ENCODE measurements at regions not wholly inside any gene's neighbourhood (a gene's known extent, or its start where the extent isn't known, plus 50 kb on each side); places are given as distances from the start of the nearest gene placed in this dataset.
A peak's percentile ranks its signal among the peaks of the same experiment; 100 is the strongest.

- no peak for DNase-seq
- no peak for TF ChIP-seq CTCF (IDR thresholded peaks at IDR 0.05)
- no peak for TF ChIP-seq POLR2A (IDR thresholded peaks at IDR 0.05)
- Histone ChIP-seq H3K9me3 (replicated peaks in 1 of 3) (no peaks in the 10 kb centered on the region), H3K27ac (peak overlapping the region in 3 of 5 donors; percentile 14 to 33 (median 21)), H3K4me3 (no peak overlapping the region), H3K4me1 (replicated peaks in 1 of 2) (peaks cover 6 to 9% of the 10 kb centered on the region in 2 donors), H3K36me3 (replicated peaks in 1 of 2) (no peaks in the 10 kb centered on the region), H3K27me3 (no peaks in the 10 kb centered on the region)
- WGBS, 4 donors: 91 to 97% (median 92%) methylated on average over 6 of the region's 6 CpGs
- intact Hi-C loops (cut with DNase I): loop anchor here in 1 of 2 donors (5.0 to 10.0 kb wide), 3 partner anchors 156 to 466 kb away; no protein-coding TSS in a partner anchor
Measured at GRCh38 chr6:110528930-110529325, 52.5 kb upstream of the SLC22A16 start.

- no peaks in the 10 kb centered on the region for H3K36me3 ChIP-seq (replicated peaks in 1 of 2)
- H3K27me3 ChIP-seq: no peaks in the 10 kb centered on the region
- no peaks in the 10 kb centered on the region for H3K9me3 ChIP-seq (replicated peaks in 1 of 3)
- DNase-seq: peak; percentile 33 to 78 (median 60)
- TF ChIP-seq POLR2A (IDR thresholded peaks at IDR 0.05) (no peak), CTCF (IDR thresholded peaks at IDR 0.05) (peak; percentile 68 to 94 (median 84))
- H3K4me3 ChIP-seq: no peak overlapping the region
- peaks cover 6 to 9% of the 10 kb centered on the region in 2 donors for H3K4me1 ChIP-seq (replicated peaks in 1 of 2)
- peak overlapping the region in 3 of 5 donors; percentile 14 to 33 (median 21) for H3K27ac ChIP-seq
- intact Hi-C loops (cut with DNase I): loop anchor here in 1 of 2 donors (5.0 to 10.0 kb wide), 3 partner anchors 156 to 466 kb away; no protein-coding TSS in a partner anchor
- WGBS, 4 donors: 20 to 30% (median 25%) methylated on average over 4 of the region's 4 CpGs
Measured at GRCh38 chr6:110528101-110528929, 51.9 kb upstream of the SLC22A16 start.

- TF ChIP-seq POLR2A (IDR thresholded peaks at IDR 0.05): no peak
- TF ChIP-seq CTCF (IDR thresholded peaks at IDR 0.05): no peak
- Histone ChIP-seq H3K36me3 (replicated peaks in 1 of 2) (no peaks in the 10 kb centered on the region), H3K4me1 (replicated peaks in 1 of 2) (peaks cover 6 to 9% of the 10 kb centered on the region in 2 donors), H3K27me3 (no peaks in the 10 kb centered on the region), H3K4me3 (no peak overlapping the region), H3K9me3 (replicated peaks in 1 of 3) (no peaks in the 10 kb centered on the region), H3K27ac (no peak overlapping the region)
- intact Hi-C loops (cut with DNase I): loop anchor here in 1 of 2 donors (5.0 to 10.0 kb wide), 3 partner anchors 157 to 467 kb away; no protein-coding TSS in a partner anchor
- no peak for DNase-seq
- 58 to 69% (median 68%) methylated on average over 4 of the region's 4 CpGs for WGBS, 4 donors
Measured at GRCh38 chr6:110527516-110527915, 51.1 kb upstream of the SLC22A16 start.

GRCh38 chr6:110526726-110527125, 50.3 kb upstream of the SLC22A16 start:
- WGBS, 4 donors: 48 to 69% (median 57%) methylated on average over 3 of the region's 3 CpGs
- no peaks in the 10 kb centered on the region for H3K36me3 ChIP-seq (replicated peaks in 1 of 2)
- no peak overlapping the region for H3K4me3 ChIP-seq
- H3K4me1 ChIP-seq (replicated peaks in 1 of 2): peaks cover 6 to 9% of the 10 kb centered on the region in 2 donors
- H3K27ac ChIP-seq: no peak overlapping the region
- no peak for DNase-seq
- intact Hi-C loops (cut with DNase I): loop anchor here in 1 of 2 donors (5.0 to 10.0 kb wide), 3 partner anchors 158 to 468 kb away; no protein-coding TSS in a partner anchor
- H3K27me3 ChIP-seq: no peaks in the 10 kb centered on the region
- TF ChIP-seq CTCF (IDR thresholded peaks at IDR 0.05) (no peak), POLR2A (IDR thresholded peaks at IDR 0.05) (no peak)
- H3K9me3 ChIP-seq (replicated peaks in 1 of 3): no peaks in the 10 kb centered on the region
